Caco-2 (cell line): ENCODE measurements at regions not wholly inside any gene's neighbourhood (a gene's known extent, or its start where the extent isn't known, plus 50 kb on each side); places are given as distances from the start of the nearest gene placed in this dataset.

Source experiments
- BruUV-seq: library from RNA; stranded (reverse); fragments of 400-500 nt; replicated peaks from 2 replicates; lab custom pipeline; 2021; lab: Mats Ljungman, UMichigan
- CTCF ChIA-PET: fragments of 300-600 bp; sonication (Branson Sonifier 250); formaldehyde crosslinking; loops from one replicate; lab custom pipeline; 2022; ENCODE audit warnings: antibody characterized with exemption; lab: Charles Lee
- POLR2A ChIA-PET: fragments of 300-600 bp; sonication (Branson Sonifier 250); formaldehyde crosslinking; loops from one replicate; lab custom pipeline; 2022; ENCODE audit warnings: antibody characterized with exemption; lab: Charles Lee
- DNase-seq, 2 experiments: peaks; one replicate each; pipeline versions ENCODE4 v3.0.0 to v3.0.0-alpha.2; 2020 to 2022
- H3K27me3 ChIP-seq: replicated peaks from 2 replicates; pipeline ENCODE4 v1.6.0; 2011; ENCODE audit warnings: low read length; ENCODE audit not compliant: control insufficient read depth, insufficient read depth
- H3K36me3 ChIP-seq: 2 replicates; pipeline ENCODE4 v1.5.1; 2011; ENCODE audit warnings: low read length; ENCODE audit not compliant: control insufficient read depth, insufficient read depth
- H3K4me1 ChIP-seq: fragments of 250-450 bp; sonication (Bioruptor Pico); 2 replicates; pipeline ENCODE4 v1.5.1; 2020; ENCODE audit warnings: mild to moderate bottlenecking
- H3K4me3 ChIP-seq: 2 replicates; pipeline ENCODE4 v1.5.1; 2011; ENCODE audit warnings: low read depth, mild to moderate bottlenecking, control low read depth, low read length
- H3K9me3 ChIP-seq: fragments of 250-450 bp; sonication (Bioruptor Pico); 2 replicates; pipeline ENCODE4 v1.5.1; 2020; ENCODE audit warnings: mild to moderate bottlenecking, moderate library complexity
- H3K27ac Mint-ChIP-seq: one replicate; pipeline ENCODE4 v1.8.0; 2022; ENCODE audit warnings: mixed read lengths; ENCODE audit not compliant: unreplicated experiment
- H3K27me3 Mint-ChIP-seq: one replicate; pipeline ENCODE4 v1.8.0; 2022; ENCODE audit warnings: mixed read lengths; ENCODE audit not compliant: insufficient read depth, unreplicated experiment
- H3K36me3 Mint-ChIP-seq: one replicate; pipeline ENCODE4 v1.8.0; 2022; ENCODE audit warnings: mild to moderate bottlenecking, mixed read lengths; ENCODE audit not compliant: insufficient read depth, unreplicated experiment
- H3K4me1 Mint-ChIP-seq: one replicate; pipeline ENCODE4 v1.8.0; 2022; ENCODE audit warnings: low read depth, mixed read lengths; ENCODE audit not compliant: unreplicated experiment
- H3K4me3 Mint-ChIP-seq: one replicate; pipeline ENCODE4 v1.8.0; 2022; ENCODE audit warnings: mild to moderate bottlenecking, moderate library complexity, mixed read lengths; ENCODE audit not compliant: unreplicated experiment
- H3K9me3 Mint-ChIP-seq: one replicate; pipeline ENCODE4 v1.8.0; 2022; ENCODE audit warnings: mixed read lengths; ENCODE audit not compliant: unreplicated experiment
- CTCF ChIP-seq, 2 experiments: fragments of 200-600 bp in 1 of 2; IDR thresholded peaks; 1 replicate in 1 of 2; 2 replicates in 1 of 2; pipeline versions ENCODE4 v1.5.1 to v1.8.0; 2011 to 2022; ENCODE audit warnings: antibody characterized with exemption in 1 of 2, control low read depth in 1 of 2, inconsistent platforms in 1 of 2, low read depth in 1 of 2, low read length in 1 of 2, mild to moderate bottlenecking in 1 of 2, moderate library complexity in 1 of 2; ENCODE audit not compliant: insufficient read depth in 1 of 2, severe bottlenecking in 1 of 2, unreplicated experiment in 1 of 2
- intact Hi-C: fragments of 100-400 bp; cut with micrococcal nuclease; formaldehyde crosslinking; loops from one replicate; pipeline ENCODE4 v1.10.0; 2022; ENCODE audit not compliant: unreplicated experiment

DNA sequence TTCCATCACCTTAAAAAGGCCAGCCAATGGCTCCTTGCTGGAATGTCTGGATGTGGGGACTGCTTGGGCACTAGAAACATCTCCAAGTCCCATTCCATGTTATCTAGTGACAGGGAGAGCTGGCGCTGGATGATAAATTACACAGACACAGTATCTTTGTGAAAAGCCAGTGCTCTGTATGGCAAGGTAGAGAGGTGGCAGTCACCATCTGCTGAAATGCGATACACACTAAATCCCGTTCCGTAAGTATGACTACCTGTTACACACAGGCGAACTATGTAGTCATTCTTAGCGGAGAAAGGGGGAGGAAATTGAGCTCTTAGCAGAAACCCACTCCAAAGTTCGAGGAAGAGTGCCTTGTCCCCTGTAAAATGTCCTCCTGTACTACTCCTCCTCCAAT, 81.0 kb upstream of the MYOCD start:
- BruUV-seq: no TSS peak
- Mint-ChIP-seq H3K4me3 (no peak overlapping the region), H3K4me1 (no peaks in the 10 kb centered on the region), H3K27me3 (peaks cover 3% of the 10 kb centered on the region), H3K36me3 (no peaks in the 10 kb centered on the region), H3K27ac (no peak overlapping the region), H3K9me3 (no peaks in the 10 kb centered on the region)
- H3K36me3 ChIP-seq: no peaks in the 10 kb centered on the region
- H3K9me3 ChIP-seq: no peaks in the 10 kb centered on the region
- no peak for TF ChIP-seq CTCF (IDR thresholded peaks at IDR 0.05; ENCODE audit: insufficient read depth in 1 of 2, low read depth in 1 of 2, low read length in 1 of 2, severe bottlenecking in 1 of 2, unreplicated experiment in 1 of 2)
- ChIA-PET CTCF (no interaction called here), POLR2A (no interaction called here)
- H3K27me3 ChIP-seq: no peaks in the 10 kb centered on the region
- intact Hi-C loops: no loop called here
- no peak overlapping the region for H3K4me3 ChIP-seq
- DNase-seq: no peak
- H3K4me1 ChIP-seq: no peaks in the 10 kb centered on the region

DNA sequence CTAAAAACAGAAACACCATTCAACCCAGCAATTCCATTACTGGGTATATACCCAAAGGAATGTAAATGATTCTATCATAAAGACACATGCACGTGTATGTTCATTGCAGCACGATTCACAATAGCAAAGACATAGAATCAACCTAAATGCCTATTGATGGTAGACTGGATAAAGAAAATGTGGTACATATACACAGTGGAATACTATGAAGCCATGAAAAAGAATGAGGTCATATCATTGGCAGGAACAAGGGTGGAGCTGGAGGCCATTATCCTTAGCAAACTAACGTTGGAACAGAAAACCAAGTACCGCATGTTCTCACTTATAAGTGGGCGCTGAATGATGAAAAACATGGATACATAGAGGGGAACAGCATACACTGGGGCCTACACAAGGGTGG, 77.2 kb upstream of the MYOCD start:
- no peak overlapping the region for H3K4me3 ChIP-seq
- Mint-ChIP-seq H3K4me1 (no peaks in the 10 kb centered on the region), H3K36me3 (no peaks in the 10 kb centered on the region), H3K27ac (no peak overlapping the region), H3K4me3 (no peak overlapping the region), H3K27me3 (peaks cover 3% of the 10 kb centered on the region), H3K9me3 (no peaks in the 10 kb centered on the region)
- ChIA-PET POLR2A (no interaction called here), CTCF (no interaction called here)
- H3K36me3 ChIP-seq: no peaks in the 10 kb centered on the region
- intact Hi-C loops: no loop called here
- no peak for DNase-seq
- no peaks in the 10 kb centered on the region for H3K4me1 ChIP-seq
- TF ChIP-seq CTCF (IDR thresholded peaks at IDR 0.05; ENCODE audit: insufficient read depth in 1 of 2, low read depth in 1 of 2, low read length in 1 of 2, severe bottlenecking in 1 of 2, unreplicated experiment in 1 of 2): no peak
- H3K27me3 ChIP-seq: no peaks in the 10 kb centered on the region
- BruUV-seq: no TSS peak
- no peaks in the 10 kb centered on the region for H3K9me3 ChIP-seq

DNA sequence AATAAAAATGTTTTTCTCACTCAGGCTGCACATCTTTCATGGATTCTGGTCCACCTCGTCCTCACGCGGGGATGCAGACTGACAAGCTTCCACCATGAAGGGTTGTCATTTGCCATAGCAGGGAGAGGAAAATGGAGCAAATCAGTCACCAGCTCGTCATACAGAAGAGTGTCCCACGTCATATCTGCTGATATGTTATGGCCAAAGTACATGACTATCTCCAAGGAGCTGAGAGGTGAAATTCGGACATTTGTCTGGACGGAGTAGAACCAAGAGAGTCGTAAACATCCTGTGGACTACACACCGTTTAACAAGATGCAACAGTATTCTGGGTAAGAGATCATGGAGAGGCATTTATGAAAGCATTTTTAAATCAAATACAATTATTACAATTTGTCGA, 75.3 kb upstream of the MYOCD start:
- H3K36me3 Mint-ChIP-seq: no peaks in the 10 kb centered on the region
- no peak overlapping the region for H3K4me3 Mint-ChIP-seq
- no TSS peak for BruUV-seq
- ChIA-PET POLR2A (no interaction called here), CTCF (no interaction called here)
- intact Hi-C loops: no loop called here
- Histone ChIP-seq H3K27me3 (no peaks in the 10 kb centered on the region), H3K4me3 (no peak overlapping the region), H3K36me3 (no peaks in the 10 kb centered on the region), H3K4me1 (no peaks in the 10 kb centered on the region), H3K9me3 (no peaks in the 10 kb centered on the region)
- H3K27ac Mint-ChIP-seq: no peak overlapping the region
- TF ChIP-seq CTCF (IDR thresholded peaks at IDR 0.05; ENCODE audit: insufficient read depth in 1 of 2, low read depth in 1 of 2, low read length in 1 of 2, severe bottlenecking in 1 of 2, unreplicated experiment in 1 of 2): no peak
- no peaks in the 10 kb centered on the region for H3K27me3 Mint-ChIP-seq
- no peak for DNase-seq
- H3K4me1 Mint-ChIP-seq: no peaks in the 10 kb centered on the region
- H3K9me3 Mint-ChIP-seq: no peaks in the 10 kb centered on the region
